ENCODE measurements at regions not wholly inside any gene's neighbourhood (a gene's known extent, or its start where the extent isn't known, plus 50 kb on each side); places are given as distances from the start of the nearest gene placed in this dataset.
A peak's percentile ranks its signal among the peaks of the same experiment; 100 is the strongest.
"Not testable (repeated sequence)": the region's sequence is repeated elsewhere in the genome, so short reads cannot be mapped to it uniquely, and the experiment has no call there.

DNA sequence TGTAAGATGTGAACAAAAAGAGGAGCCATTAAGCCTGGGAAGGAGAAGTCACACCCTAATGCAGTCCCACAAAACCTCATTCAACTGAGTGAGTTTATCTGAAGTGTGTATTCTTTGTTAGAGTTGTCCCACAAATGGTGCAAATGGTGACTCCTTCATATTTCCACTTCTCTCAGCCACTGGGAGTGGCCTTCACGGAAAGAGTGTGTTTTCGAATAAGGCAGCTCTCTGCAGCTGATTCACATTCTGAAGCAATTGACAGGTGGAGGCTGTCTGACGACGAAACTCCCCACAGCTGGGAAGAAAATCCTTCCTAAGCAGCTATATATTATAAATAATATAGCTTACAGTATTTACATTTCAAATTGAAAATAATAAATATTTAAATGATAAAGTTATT lies 318.8 kb upstream of the TMEFF2 start:
- H3K27me3 ChIP-seq (replicated peaks; ENCODE audit: insufficient read depth, low read depth, low read length, poor library complexity), result no peaks in the 10 kb centered on the region
- no peaks in the 10 kb centered on the region for H3K36me3 ChIP-seq (ENCODE audit: insufficient read depth, low read length, poor library complexity, severe bottlenecking)
- no peak for TF ChIP-seq EZH2 (IDR thresholded peaks at IDR 0.05; ENCODE audit: borderline replicate concordance, low read depth, low read length, poor library complexity, severe bottlenecking)
- TF ChIP-seq, protein P1, sequence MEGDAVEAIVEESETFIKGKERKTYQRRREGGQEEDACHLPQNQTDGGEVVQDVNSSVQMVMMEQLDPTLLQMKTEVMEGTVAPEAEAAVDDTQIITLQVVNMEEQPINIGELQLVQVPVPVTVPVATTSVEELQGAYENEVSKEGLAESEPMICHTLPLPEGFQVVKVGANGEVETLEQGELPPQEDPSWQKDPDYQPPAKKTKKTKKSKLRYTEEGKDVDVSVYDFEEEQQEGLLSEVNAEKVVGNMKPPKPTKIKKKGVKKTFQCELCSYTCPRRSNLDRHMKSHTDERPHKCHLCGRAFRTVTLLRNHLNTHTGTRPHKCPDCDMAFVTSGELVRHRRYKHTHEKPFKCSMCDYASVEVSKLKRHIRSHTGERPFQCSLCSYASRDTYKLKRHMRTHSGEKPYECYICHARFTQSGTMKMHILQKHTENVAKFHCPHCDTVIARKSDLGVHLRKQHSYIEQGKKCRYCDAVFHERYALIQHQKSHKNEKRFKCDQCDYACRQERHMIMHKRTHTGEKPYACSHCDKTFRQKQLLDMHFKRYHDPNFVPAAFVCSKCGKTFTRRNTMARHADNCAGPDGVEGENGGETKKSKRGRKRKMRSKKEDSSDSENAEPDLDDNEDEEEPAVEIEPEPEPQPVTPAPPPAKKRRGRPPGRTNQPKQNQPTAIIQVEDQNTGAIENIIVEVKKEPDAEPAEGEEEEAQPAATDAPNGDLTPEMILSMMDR (conservative IDR thresholded peaks at IDR 0.05; ENCODE audit: low read depth, low read length), result no peak
- no peak overlapping the region for H3K27ac ChIP-seq (ENCODE audit: low read depth, low read length, poor library complexity, severe bottlenecking)
- DNase-seq (ENCODE audit: low spot score), result no peak
- POLR2A ChIA-PET (ENCODE audit: low non-redundant PET), result no interaction called here
- H3K4me1 ChIP-seq (ENCODE audit: insufficient read depth, low read length, poor library complexity, severe bottlenecking), result no peaks in the 10 kb centered on the region
- BruUV-seq (replicated peaks), result no TSS peak
- intact Hi-C loops (cut with micrococcal nuclease; ENCODE audit: unreplicated experiment), result no loop called here
- no peak overlapping the region for H3K4me3 ChIP-seq (ENCODE audit: low read depth, low read length, poor library complexity, severe bottlenecking)
- CTCF ChIA-PET, result no interaction called here
- no peaks in the 10 kb centered on the region for H3K9me3 ChIP-seq (ENCODE audit: low read depth, low read length, poor library complexity, severe bottlenecking)

DNA sequence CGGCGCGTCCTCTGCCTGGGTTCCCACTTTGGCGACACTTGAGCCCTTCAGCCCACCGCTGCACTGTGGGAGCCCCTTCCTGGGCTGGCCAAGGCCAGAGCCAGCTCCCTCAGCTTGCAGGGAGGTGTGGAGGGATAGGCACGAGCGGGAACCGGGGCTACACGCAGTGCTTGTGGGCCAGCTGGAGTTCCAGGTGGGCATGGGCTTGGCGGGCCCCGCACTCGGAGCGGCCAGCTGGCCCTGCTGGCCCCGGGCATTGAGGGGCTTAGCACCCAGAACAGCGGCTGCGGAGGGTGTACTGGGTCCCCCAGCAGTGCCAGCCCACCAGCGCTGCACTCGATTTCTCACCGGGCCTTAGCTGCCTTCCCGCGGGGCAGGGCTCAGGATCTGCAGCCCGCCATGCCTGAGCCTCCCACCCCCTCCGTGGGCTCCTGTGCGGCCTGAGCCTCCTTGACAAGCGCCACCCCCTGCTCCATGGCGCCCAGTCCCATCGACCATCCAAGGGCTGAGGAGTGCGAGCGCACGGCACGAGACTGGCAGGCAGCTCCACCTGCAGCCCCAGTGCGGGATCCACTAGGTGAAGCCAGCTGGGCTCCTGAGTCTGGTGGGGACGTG lies 313.2 kb upstream of the TMEFF2 start:
- H3K27me3 ChIP-seq (replicated peaks; ENCODE audit: insufficient read depth, low read depth, low read length, poor library complexity); BruUV-seq (replicated peaks); DNase-seq (ENCODE audit: low spot score); H3K27ac ChIP-seq (ENCODE audit: low read depth, low read length, poor library complexity, severe bottlenecking); POLR2A ChIA-PET (ENCODE audit: low non-redundant PET); H3K4me1 ChIP-seq (ENCODE audit: insufficient read depth, low read length, poor library complexity, severe bottlenecking); H3K9me3 ChIP-seq (ENCODE audit: low read depth, low read length, poor library complexity, severe bottlenecking); H3K4me3 ChIP-seq (ENCODE audit: low read depth, low read length, poor library complexity, severe bottlenecking); intact Hi-C loops (cut with micrococcal nuclease; ENCODE audit: unreplicated experiment); CTCF ChIA-PET; H3K36me3 ChIP-seq (ENCODE audit: insufficient read depth, low read length, poor library complexity, severe bottlenecking): not testable (repeated sequence)

DNA sequence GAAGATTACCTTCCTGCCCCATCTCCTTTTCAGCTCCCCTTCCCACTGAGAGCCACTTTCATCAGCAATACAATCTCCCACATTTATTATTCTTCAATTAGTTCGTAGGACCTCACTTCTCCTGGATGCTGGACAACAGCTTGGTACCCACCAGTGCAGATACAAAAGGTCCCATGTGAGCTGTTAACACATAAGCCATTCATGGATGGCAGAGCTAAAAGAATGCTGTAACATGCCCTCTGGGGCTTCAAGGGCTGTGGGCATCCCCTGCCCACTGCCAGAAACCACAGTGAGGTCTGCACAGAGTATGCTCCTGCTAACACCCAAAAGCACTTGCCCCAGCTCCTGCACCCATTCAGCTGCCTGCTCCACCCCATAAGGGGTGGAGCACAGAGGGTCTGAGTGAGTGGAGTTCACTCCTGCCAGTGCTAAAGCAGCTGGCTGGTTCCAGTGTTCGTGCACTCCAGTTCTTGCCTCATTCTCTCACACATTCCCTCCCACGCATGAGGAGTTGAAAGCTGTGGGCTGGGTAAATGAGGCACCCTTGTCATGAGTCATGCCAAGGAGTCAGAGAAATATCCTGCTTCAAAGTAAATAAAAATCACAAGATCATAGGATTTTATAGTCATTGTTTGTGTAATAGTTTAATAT lies 305.9 kb upstream of the TMEFF2 start:
- ChIA-PET POLR2A (ENCODE audit: low non-redundant PET) (no interaction called here), CTCF (no interaction called here)
- no peak for TF ChIP-seq EZH2 (IDR thresholded peaks at IDR 0.05; ENCODE audit: borderline replicate concordance, low read depth, low read length, poor library complexity, severe bottlenecking)
- TF ChIP-seq, protein P1 (conservative IDR thresholded peaks at IDR 0.05; ENCODE audit: low read depth, low read length), result no peak
- BruUV-seq (replicated peaks), result no TSS peak
- no peaks in the 10 kb centered on the region for H3K27me3 ChIP-seq (replicated peaks; ENCODE audit: insufficient read depth, low read depth, low read length, poor library complexity)
- H3K36me3 ChIP-seq (ENCODE audit: insufficient read depth, low read length, poor library complexity, severe bottlenecking), result no peaks in the 10 kb centered on the region
- no peak overlapping the region for H3K4me3 ChIP-seq (ENCODE audit: low read depth, low read length, poor library complexity, severe bottlenecking)
- DNase-seq (ENCODE audit: low spot score), result peak; percentile 83
- H3K9me3 ChIP-seq (ENCODE audit: low read depth, low read length, poor library complexity, severe bottlenecking), result no peaks in the 10 kb centered on the region
- no peak overlapping the region for H3K27ac ChIP-seq (ENCODE audit: low read depth, low read length, poor library complexity, severe bottlenecking)
- peaks cover 6% of the 10 kb centered on the region for H3K4me1 ChIP-seq (ENCODE audit: insufficient read depth, low read length, poor library complexity, severe bottlenecking)
- intact Hi-C loops (cut with micrococcal nuclease; ENCODE audit: unreplicated experiment), result no loop called here

DNA sequence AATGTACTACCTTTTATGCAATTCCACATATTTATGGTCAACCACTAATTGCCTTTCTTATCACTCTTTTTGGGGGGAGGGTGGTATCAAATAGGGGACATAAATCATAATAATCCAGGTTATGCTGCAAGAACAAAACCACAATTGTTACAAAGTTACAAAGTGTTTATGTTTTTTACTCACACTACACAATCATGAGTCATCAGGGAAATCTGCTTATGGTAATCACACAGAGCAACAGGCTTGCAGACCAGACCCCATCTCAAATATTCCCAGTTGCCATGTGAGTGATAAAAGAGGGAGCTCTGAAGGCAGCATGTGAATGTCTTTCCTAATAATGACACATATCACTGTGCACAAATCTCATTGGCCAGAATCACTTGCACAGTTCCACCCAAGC lies 304.7 kb upstream of the TMEFF2 start:
- Histone ChIP-seq H3K27ac (ENCODE audit: low read depth, low read length, poor library complexity, severe bottlenecking) (no peak overlapping the region), H3K27me3 (replicated peaks; ENCODE audit: insufficient read depth, low read depth, low read length, poor library complexity) (no peaks in the 10 kb centered on the region), H3K9me3 (ENCODE audit: low read depth, low read length, poor library complexity, severe bottlenecking) (no peaks in the 10 kb centered on the region), H3K36me3 (ENCODE audit: insufficient read depth, low read length, poor library complexity, severe bottlenecking) (no peaks in the 10 kb centered on the region), H3K4me3 (ENCODE audit: low read depth, low read length, poor library complexity, severe bottlenecking) (no peak overlapping the region), H3K4me1 (ENCODE audit: insufficient read depth, low read length, poor library complexity, severe bottlenecking) (peaks cover 6% of the 10 kb centered on the region)
- BruUV-seq (replicated peaks), result no TSS peak
- DNase-seq (ENCODE audit: low spot score), result peak; percentile 38
- ChIA-PET CTCF (no interaction called here), POLR2A (ENCODE audit: low non-redundant PET) (no interaction called here)
- intact Hi-C loops (cut with micrococcal nuclease; ENCODE audit: unreplicated experiment), result no loop called here
- TF ChIP-seq, protein P1 (conservative IDR thresholded peaks at IDR 0.05; ENCODE audit: low read depth, low read length), result no peak
- TF ChIP-seq EZH2 (IDR thresholded peaks at IDR 0.05; ENCODE audit: borderline replicate concordance, low read depth, low read length, poor library complexity, severe bottlenecking), result no peak
